CD4-positive, alpha-beta T cell treated with Interleukin-17A for 1 hour (primary cell): ENCODE measurements at regions not wholly inside any gene's neighbourhood (a gene's known extent, or its start where the extent isn't known, plus 50 kb on each side); places are given as distances from the start of the nearest gene placed in this dataset.
"Not testable (repeated sequence)": the region's sequence is repeated elsewhere in the genome, so short reads cannot be mapped to it uniquely, and the experiment has no call there.

ENCODE experiments used
- DNase-seq: peaks from one replicate; pipeline ENCODE4 v3.0.0-alpha.2; 2020

DNA sequence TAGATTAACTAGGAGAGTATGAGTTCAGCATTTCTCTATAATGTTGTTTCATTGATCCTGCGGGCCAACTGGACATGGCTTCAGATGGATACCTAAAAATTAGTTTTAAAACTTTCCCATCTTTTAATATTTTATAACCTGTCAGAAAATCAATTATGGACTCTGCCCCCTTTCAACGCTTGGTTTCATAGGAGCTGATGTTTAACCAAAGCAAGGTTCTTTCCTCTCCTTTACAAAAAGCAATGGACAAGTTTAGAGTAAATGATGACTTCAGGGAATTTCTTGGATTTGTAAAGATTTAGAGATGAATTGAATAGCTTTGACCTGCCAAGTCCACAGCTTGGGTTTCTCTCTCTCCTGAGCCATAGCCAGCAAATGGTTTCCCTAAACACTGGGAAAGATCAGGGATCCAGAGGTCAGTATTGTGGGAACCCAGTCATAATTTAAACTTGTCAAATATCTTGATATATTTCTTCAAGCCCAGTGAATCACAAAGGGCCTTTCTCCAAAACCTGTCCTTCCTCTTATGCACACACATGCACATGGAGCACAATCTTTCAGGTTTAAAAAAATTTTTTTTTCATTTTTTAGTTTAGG is 177.1 kb downstream of the EVX1 start:
- no peak for DNase-seq

- DNase-seq: no peak
Observed at GRCh38 chr7:27420702-27421101, 178.1 kb downstream of the EVX1 start.

DNA sequence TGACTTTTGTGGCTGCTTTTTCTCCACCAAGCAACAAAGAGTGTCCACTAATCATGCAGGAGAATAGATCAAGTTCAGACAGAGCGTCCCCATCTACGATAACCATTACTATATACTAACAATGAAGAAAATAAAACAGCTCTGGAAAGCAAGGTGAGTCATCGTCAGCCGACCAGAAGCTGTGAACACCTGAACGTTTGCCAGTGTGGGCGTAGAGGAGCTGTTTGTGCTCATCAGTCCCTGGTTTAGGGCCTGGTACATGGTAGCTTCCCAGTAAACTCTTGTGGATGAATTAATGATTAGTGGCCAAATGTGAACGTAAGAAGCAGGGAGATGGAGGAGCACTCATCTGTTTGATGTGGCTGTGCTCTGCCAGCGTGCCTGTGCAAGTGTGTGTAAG is 180.7 kb downstream of the EVX1 start:
- no peak for DNase-seq

DNA sequence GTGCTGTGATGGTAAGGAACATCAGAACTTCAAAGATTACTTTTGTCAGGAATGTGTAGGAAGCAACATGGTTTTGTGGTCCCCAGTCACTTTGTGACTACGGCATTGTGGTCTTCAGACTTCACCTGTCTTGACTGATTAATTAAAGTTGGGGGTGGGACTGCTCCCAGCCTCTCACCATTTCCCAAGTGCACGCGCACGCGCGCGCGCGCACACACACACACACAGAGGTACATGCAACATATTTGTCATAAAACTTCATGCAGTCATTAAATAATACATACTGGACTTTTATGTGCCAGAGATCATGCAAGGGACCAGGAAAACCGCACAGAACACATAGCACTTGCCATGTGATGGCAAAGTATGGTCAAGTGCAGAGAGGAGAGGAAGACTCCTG is 181.2 kb downstream of the EVX1 start:
- DNase-seq: no peak

GRCh38 chr7:27424231-27424630 is 181.6 kb downstream of the EVX1 start:
- no peak for DNase-seq

DNA sequence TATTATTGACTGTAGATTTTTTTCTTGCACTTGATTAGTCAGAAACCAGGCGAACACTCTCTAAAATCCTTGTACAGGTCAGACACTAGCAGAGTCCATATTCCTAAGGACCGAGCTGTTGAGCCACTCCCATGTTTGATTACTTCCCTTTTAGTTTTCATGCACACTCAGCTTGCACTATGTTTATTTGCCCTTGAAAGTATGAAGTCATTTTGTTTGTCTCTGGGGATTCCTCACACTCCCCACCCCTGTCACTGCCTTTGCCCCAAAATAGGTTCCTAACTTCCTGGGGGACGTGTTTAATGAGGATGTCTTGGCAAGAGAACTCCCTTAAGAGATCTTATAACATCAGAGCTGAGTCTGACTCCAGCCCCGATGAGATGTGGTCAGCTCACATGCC is 182.1 kb downstream of the EVX1 start:
- no peak for DNase-seq

GRCh38 chr7:27427416-27427815 is 184.8 kb downstream of the EVX1 start:
- DNase-seq: no peak

GRCh38 chr7:27430105-27430504 is 187.5 kb downstream of the EVX1 start:
- no peak for DNase-seq

GRCh38 chr7:27431465-27431864 is 188.9 kb downstream of the EVX1 start:
- no peak for DNase-seq

DNA sequence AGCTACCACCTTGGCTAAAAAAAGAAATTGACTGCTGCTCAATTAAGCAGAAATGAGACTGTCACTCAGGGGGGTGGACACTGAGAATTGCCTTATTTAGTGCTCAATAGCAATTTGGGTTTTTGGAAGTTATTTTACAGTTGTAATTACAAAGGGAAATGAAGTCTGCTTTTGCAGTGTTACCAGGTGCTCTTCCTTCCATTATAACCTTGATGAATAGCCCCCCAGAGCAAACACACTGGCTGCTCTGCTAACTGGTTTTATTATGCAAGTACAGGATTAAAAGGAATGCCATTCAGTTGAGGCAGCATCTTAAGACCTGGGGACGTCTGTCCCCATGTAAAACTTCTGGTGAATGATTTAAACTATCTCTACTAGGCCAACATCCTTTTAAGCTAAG is 191.0 kb downstream of the EVX1 start:
- DNase-seq: no peak

- DNase-seq: no peak
Observed at GRCh38 chr7:27434756-27435400, 192.3 kb downstream of the EVX1 start.

DNA sequence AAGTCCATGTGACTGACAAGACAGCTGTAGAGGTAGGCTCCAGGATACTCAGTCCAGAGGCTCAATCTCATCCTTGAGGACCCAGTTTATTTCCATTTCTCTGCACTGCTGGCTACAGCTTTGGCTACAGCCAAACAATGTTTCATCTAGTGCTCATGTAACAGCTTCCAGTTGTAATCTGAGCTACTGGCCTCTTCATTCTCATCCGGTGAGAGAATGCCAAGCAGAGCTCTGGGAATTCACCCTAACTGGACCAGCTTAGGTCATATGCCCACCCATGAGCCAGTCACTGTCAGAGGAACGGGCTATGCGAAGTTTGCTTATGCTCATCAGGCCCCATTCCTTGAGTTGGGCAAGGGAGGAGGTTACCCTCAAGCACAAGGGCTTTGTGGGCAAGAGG is 192.9 kb downstream of the EVX1 start:
- DNase-seq: no peak

- no peak for DNase-seq
Observed at GRCh38 chr7:27438881-27439589, 196.4 kb downstream of the EVX1 start.

GRCh38 chr7:27442455-27442854 is 199.9 kb downstream of the EVX1 start:
- DNase-seq: no peak

- DNase-seq: not testable (repeated sequence)
Observed at GRCh38 chr7:27449046-27449445, 206.4 kb downstream of the EVX1 start.

GRCh38 chr7:27453702-27454405 is 208.8 kb downstream of the HIBADH start:
- no peak for DNase-seq

- not testable (repeated sequence) for DNase-seq
Observed at GRCh38 chr7:27457120-27457519, 205.6 kb downstream of the HIBADH start.

- not testable (repeated sequence) for DNase-seq
Observed at GRCh38 chr7:27457603-27458565, 204.8 kb downstream of the HIBADH start.

- DNase-seq: no peak
Observed at GRCh38 chr7:27459021-27459730, 203.5 kb downstream of the HIBADH start.

DNA sequence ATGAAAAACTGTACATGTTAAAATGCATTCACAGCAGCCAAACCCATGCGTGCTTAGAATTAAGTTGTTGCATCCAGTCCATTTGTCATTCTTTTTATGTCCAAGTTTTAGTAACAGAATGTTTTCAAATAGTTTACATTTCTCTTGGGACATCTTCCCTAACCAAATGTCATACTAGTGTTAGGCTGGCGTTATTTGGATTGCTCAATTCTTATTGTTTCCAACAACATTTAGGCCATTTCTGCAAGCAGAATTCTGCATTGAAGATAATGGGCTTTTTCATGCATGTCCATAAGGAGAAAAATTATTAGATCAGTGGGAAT is 203.0 kb downstream of the HIBADH start:
- DNase-seq: no peak

DNA sequence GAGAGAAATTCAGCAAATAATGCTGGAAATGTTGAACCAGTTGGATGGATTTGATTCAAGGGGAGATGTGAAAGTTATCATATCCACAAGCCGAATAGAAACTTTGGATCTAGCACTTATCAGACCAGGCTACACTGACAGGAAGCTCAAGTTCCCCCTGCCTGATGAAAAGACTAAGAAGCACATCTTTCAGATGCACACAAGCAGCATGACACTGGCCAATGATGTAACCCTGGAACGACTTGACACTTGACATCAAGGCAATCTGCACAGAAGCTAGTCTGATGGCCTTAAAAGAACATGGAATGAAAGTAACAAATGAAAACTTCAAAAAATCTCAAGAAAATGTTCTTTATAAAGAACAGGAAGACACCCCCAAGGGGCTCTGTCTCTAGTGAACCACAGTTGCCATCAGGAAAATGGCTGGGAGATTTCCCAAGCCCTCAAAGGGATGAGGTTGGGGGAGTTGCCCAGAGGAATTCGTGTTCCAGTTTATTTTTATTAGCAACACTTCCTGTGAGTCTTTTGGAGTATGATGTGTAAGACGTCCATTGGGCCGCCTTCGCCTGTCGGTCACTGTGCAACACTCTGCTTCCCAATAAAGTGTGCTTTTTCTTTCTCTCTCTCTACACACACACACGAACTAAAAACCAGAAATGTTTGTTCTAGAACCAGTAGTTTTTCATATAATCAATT is 200.0 kb downstream of the HIBADH start:
- no peak for DNase-seq
